ELF-1 (cell line): ENCODE measurements at regions not wholly inside any gene's neighbourhood (a gene's known extent, or its start where the extent isn't known, plus 50 kb on each side); places are given as distances from the start of the nearest gene placed in this dataset.

Experiments
- DNase-seq: peaks from one replicate; pipeline ENCODE4 v3.0.0-alpha.2; 2016; ENCODE audit warnings: low read depth, low spot score

DNA sequence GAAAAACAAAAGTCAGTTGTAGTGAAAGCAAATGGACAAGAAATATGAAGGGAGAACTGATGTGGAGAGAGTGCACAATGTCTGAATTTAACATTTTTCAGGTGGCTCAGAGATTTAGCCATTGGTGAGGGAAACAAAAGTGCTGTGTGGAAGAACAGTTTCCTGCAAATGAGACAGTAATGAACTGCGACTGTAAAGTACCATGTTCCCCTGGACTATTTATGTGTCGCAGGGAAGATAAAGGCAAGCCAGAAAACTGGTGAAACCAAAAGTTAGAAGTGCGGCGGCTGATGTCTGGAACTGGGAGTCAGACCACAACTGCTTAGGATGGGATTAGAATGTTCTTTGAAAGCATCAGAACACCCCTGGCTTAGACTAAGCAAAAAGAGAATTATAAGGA lies 905.1 kb upstream of the MAN1A1 start:
- no peak for DNase-seq

DNA sequence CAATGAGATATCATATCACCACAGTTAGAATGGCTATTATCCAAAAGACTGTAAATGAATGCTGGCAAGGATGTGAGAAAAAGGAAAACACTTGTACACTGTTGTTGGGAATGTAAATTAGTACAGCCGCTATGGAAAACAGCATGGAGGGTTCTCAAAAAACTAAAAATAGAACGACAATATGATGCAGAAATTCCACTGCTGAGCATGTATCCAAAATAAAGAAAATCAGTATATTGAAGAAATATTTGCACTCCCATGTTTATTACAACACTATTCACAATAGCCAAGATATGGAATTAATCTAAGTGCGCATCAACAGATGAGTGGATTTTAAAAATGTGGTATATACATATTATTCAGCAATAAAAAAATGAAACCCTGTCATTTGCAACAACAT lies 898.9 kb upstream of the MAN1A1 start:
- no peak for DNase-seq

GRCh38 chr6:120237221-120237620 lies 887.7 kb upstream of the MAN1A1 start:
- DNase-seq: no peak

DNA sequence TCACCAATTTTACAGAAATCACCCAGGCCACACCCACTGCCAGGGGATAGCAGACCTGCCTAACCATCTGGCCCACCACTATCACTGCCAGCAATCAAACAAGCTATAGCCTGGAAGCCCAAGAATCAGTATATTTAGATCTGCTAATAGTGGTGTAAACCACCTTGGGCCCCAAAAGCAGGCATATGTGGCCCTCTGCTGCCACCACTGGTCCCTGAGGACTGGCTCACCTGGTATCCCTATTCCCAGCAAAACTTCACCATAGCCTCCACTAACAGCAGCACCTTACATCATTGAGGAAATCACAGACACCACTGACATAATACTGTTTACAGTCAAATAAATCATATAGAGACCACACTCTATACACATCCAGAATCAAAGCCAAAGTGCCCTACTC lies 880.4 kb upstream of the MAN1A1 start:
- no peak for DNase-seq

DNA sequence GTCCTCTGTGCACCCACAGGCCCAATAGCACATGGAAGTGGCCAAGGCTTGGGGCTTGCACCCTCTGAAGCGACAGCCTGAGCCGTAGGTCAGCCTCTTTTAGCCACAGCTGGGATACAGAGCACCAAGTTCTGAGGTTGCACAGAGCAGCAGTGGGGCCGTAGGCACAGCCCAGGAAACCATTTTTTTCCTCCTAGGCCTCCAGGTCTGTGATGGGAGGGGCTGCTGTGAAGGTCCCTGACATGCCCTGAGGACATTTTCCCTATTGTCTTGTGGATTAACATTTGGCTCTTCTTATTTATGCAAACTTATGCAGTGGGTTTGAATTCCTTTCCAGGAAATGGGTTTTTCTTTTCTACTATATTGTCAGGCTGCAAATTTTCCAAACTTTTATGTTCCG lies 878.7 kb upstream of the MAN1A1 start:
- peak; percentile 45 for DNase-seq

- no peak for DNase-seq
These were observed 869.8 kb upstream of the MAN1A1 start for GRCh38 chr6:120219339-120219738.

DNA sequence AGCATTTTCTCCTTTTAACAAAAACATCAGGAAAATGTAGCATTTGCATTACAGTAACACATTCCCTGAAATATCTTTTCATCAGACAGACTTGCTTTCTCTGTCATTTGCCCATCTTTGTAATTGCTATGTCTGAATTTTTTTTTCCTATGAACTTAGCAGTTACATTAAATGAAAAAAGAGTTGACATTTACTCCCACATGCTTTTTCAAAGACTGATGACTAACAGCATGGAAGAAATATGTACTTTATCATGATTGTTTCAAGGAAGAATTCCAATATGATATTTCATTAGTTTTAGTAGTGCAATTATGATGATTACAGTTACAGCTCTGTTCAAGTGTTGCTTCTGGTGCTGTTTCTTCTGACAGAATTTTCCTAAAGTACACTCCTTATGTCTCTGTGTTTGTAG lies 864.5 kb upstream of the MAN1A1 start:
- no peak for DNase-seq

DNA sequence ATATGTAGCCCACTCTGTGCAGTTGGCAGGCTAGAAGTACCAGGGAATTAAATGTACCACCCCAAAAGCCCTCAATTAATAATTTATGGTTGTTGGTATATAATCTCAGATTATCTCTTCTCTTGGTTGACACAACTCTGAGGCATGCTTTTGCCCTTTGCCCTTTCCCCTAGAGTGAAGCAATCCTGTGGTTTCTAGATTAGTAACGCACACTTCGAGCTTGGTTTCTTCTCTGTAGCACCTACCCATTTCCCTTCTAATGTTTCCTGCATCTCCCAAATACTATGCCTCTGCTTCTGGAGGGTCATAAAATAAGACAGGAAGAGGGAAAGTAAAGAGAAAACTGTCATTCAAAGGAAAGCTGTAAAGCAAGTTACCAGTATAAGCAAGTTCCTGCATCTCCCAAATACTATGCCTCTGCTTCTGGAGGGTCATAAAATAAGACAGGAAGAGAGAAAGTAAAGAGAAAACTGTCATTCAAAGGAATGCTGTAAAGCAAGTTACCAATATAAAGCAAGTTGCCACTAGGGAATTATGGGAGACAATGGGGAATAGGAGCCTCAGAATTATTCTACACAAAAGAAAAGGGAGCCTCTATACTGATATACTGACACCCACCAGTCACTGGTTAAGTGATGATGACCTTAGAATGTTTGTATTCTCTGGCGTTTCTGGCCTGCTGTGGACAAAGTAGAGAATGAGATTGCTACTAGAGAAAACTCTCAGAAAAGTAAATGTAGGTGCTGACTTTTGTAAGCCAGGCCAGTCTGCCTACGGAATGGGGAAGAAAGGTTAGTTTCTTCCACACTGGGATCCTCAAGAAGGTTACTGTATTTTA lies 862.6 kb upstream of the MAN1A1 start:
- peak; percentile 4 for DNase-seq

GRCh38 chr6:120202878-120203277 lies 853.3 kb upstream of the MAN1A1 start:
- DNase-seq: no peak

DNA sequence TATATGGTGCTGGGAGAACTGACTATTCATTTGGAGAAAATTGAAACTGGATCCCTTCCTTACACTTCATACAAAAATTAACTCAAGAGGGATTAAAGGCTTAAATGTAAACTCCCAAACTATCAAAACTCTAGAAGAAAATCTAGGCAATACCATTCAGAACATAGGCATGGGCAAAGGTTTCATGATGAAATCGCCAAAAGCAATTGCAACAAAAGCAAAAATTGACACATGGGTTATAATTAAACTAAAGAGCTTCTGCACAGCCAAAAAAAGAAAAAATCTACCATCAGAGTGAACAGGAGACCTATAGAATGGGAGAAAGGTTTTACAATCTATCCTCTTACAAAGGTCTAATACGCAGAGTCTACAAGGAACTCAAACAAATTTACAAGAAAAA lies 851.3 kb upstream of the MAN1A1 start:
- no peak for DNase-seq

DNA sequence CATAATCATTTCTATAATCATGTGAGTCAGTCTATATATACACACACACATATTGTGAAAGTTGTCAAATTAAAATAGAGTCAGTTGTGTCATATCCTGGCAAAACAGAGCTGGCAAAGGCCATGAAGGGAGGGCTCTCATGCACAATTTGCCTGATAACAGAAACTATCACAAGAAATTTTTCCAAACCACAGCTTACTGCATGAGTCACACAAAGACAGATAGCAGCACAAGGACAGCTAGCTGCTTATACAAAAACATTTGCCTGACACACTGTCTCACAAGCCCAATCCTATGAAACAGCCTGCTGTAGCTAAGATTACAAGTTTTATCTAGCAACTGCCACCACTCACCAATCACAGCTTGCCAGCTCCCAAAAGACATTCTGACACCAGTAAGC lies 848.5 kb upstream of the MAN1A1 start:
- DNase-seq: peak; percentile 48

DNA sequence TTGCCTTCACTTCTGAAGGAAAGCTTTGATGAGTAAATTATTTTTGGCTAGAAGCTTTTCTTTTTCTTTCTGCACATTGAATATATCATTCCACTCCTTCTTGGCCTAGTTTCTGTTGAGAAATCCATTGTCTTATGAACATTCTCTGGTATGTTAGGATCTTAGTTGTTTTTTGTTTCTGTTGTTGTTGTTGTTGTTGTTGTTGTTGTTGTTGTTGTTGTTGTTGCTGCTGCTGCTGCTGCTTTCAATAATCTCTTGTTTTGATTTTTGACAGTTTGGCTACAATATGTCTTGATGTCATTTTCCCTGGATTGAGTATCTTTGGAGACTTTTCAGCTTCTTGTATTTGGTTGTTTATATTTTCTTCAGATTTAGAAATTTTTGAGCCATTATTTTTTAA lies 836.5 kb upstream of the MAN1A1 start:
- DNase-seq: no peak

DNA sequence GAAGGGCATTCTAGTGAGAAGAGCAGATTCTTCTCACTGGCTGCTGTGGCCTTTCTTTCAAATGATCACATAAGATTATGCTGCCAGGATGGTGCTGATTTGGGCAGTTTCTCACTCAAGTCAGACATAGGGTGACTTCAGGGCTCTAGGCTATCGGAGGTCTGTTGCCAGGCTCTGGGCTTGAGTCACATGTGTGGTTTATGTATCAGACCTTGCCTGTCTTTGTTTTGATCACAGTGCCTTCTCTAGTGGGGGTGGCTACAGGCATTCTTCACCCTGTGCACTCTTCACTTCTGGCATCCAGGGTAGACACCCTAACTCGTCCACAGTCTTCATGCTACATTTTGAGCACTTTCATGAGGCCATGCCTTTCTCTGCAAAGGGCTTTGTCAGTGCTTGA lies 823.7 kb upstream of the MAN1A1 start:
- DNase-seq: no peak

- no peak for DNase-seq
These were observed 815.0 kb upstream of the MAN1A1 start for GRCh38 chr6:120164531-120164930.

DNA sequence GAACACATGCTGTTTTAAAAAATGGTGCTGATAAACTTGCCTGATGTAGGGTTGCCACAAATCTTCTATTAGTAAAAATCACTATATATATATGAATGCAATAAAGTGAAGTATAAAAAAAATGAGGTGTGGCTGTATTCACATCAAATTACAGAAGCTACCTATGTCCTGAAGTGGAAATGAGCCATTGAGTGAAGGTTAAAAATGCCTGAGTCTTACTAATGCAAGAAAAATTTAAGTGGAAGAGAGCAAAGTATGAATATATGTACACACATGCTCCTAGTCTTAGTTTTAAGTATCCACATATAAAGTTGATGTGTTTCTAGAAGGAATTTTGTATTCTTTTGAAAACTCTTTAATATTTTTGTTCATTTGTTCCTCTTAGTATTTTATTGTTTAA lies 808.3 kb upstream of the MAN1A1 start:
- no peak for DNase-seq

- DNase-seq: peak; percentile 59
These were observed 797.7 kb upstream of the MAN1A1 start for GRCh38 chr6:120147071-120147871.

- DNase-seq: no peak
These were observed 792.0 kb upstream of the MAN1A1 start for GRCh38 chr6:120141601-120142000.

GRCh38 chr6:120137492-120137891 lies 787.9 kb upstream of the MAN1A1 start:
- no peak for DNase-seq

- DNase-seq: no peak
These were observed 779.7 kb upstream of the MAN1A1 start for GRCh38 chr6:120129228-120129627.

- no peak for DNase-seq
These were observed 772.8 kb upstream of the MAN1A1 start for GRCh38 chr6:120122401-120122800.

- no peak for DNase-seq
These were observed 766.8 kb upstream of the MAN1A1 start for GRCh38 chr6:120116343-120116742.

DNA sequence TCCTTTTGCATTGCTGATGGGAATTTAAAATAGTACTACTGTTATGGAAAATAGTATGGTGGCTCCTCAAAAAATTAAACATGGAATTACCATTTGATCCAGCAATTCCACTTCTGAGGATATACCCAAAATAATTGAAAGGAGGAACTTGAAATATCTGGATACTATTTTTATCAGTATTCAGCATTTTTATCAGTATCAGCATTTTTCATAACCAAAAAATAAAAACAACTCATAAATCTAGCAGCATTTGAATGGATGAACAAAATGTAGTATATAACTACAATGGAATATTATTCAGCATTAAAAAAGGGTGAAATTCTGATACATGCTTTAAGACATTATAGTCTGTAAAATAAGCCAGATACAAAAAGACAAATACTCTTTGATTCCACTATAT lies 763.4 kb upstream of the MAN1A1 start:
- DNase-seq: no peak

DNA sequence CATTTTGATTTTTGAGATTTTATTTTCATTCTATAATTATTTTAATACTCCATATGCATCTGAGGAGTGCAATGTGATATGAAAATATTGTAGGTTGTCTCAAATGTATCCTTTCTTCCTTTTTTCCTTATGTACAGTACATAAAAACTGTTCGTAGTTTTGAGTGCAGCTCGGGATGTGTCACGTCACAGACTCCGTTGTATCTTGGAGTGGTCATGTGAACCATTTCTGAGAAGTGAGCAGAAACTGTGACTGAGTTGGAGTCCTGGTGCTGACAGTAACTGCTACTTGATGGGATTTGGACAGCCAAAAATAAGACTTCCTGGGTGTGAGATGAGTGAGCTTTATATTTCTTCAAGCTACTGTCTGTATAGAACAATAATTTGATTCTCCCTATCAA lies 761.4 kb upstream of the MAN1A1 start:
- DNase-seq: no peak
